ENCODE measurements at regions not wholly inside any gene's neighbourhood (a gene's known extent, or its start where the extent isn't known, plus 50 kb on each side); places are given as distances from the start of the nearest gene placed in this dataset.

- TF ChIP-seq CTCF (IDR thresholded peaks at IDR 0.05; ENCODE audit: borderline replicate concordance, extremely low read depth, low read length, poor library complexity, severe bottlenecking) = no peak
- TF ChIP-seq EZH2 (IDR thresholded peaks at IDR 0.05; ENCODE audit: borderline replicate concordance, low read depth, low read length, severe bottlenecking) = no peak
These were observed 271.0 kb upstream of the AMELY start for GRCh38 chrY:7182591-7182990.
